HG02678 (cell line): ENCODE measurements at regions not wholly inside any gene's neighbourhood (a gene's known extent, or its start where the extent isn't known, plus 50 kb on each side); places are given as distances from the start of the nearest gene placed in this dataset.

Experiments used
- ATAC-seq: cut with Tn5 transposase; IDR thresholded peaks from one replicate; pipeline ENCODE4 v1.9.1; 2021; ENCODE audit warnings: mild to moderate bottlenecking, moderate library complexity; ENCODE audit not compliant: unreplicated experiment

DNA sequence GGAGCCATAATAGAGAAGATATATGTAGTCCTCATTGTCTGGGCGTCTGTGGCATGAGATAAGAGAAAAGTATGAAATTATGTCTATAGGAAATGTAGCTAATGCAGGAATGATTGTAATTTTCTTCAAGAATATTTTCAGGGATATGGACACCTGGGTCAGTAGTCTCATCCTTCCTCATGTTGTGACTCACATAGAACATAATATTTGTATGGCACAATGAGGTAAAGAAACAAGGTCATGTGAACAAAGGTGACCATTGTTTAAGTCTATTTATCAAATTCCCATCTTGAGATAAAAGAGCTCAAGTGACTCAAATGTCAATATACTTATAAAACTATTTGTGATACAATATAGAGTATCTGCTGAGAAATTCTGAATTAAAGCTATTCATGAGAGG lies 345.5 kb upstream of the ROBO1 start:
- ATAC-seq, result no peak

DNA sequence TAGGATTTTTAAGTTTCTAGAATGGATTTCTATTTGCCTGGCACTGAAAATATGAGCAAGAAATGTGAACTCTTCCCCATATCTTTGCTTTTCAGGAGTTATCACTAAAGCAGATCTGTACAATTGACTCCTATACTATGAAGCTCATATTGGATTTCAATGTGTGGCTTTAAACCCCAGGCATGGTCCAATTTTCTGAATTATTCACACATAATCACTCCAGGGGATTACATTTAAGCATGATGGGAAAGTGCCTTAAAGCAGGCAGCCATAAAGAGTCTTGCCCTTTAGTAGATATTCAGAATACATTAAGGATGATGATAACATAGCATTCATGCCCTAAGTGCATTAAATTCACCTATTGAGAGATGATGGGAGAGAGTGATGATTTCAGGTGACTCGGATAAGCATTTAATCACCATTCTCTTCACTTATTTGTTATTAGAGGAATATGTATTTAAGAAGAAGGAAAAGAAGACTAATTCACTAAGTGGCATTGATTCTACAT lies 331.8 kb upstream of the ROBO1 start:
- no peak for ATAC-seq

DNA sequence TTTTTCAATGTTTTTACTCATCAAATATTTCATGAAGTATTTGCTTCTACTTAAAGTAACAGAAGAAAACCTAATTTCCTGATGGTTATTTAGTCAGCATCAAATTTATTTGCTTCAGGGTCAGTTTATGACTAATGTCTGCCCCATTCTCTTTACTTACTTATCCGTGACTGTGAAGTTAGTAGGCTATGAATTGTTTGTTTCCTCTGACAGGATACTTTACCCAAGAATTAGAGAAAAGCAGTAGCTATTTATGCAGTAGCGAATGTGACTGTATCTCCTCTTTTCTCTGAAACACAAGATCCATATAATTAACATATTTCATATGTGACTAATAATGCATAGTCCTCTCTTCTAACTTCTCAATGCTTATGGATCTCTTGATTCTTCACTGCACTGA lies 329.9 kb upstream of the ROBO1 start:
- ATAC-seq, result no peak

DNA sequence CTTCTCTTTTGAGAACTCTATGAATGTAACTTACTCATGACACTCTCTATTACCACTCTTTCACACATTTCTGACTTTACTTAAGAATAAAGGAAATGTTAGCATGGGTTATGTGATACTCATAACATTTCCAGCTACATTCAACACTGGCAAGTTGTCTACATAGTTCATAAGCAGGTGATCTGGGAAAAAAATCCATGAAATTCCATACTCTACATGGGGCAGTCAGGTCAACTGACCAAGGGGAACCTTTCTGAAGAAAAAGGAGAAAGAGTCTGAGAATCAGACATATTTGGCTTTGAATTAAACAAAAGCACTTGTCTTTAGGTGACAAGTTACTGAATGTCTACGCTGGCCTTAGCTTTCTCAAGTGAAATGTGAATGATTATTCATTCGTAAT lies 329.1 kb upstream of the ROBO1 start:
- no peak for ATAC-seq

DNA sequence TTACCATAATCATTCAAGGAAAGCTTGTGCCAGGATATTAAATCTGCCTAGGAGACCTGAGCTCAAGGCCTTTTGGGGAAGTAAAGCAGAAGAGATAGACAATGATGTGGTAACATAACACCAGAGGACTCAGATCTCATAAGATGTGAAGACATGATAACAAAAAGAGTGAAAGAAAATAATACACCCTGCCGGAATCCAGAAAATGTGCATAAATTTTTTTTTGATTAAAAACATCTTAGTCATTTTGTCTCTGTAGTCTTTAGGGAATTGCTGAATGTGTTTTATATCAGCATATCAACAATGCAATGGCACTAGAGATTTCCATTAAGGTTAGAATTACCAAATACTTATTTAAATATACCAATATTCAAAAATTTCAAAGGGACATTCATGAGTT lies 326.8 kb upstream of the ROBO1 start:
- ATAC-seq, result no peak

DNA sequence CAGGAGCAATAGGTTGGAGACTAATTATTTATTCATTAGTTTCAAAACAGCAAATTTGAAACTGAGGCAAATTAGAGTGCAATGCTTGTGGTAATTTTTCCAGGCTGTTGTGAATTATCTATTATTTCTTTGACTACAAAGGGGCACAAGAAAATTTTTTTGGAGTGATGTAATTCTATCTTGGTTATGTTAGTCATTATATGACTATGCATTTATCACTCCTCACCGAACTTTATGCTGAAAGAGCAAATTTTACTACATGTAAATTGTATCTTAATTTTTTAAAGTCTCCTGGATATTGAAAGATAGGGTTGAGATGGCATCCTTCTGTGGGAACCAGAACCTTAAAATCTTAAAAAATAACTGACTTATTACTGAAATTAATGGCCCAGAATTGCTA lies 320.0 kb upstream of the ROBO1 start:
- ATAC-seq, result no peak

DNA sequence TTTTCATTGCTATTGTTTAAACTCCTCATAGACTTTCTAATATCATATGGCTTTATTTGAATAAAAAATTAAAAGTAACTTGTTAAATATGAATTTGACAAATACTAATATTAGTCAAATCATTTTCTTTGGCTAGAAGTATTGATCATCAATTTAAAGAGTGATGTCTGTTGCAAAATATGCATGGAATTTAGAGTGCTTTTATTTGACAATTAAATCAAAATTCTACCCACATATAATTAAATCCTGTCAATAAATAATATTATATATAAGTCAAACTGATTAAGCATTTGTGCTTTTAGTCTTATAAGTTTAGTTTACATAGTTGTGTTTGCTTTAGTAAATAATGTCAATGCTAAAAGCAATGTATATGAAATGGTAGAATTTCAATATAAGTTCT lies 318.6 kb upstream of the ROBO1 start:
- ATAC-seq, result no peak

DNA sequence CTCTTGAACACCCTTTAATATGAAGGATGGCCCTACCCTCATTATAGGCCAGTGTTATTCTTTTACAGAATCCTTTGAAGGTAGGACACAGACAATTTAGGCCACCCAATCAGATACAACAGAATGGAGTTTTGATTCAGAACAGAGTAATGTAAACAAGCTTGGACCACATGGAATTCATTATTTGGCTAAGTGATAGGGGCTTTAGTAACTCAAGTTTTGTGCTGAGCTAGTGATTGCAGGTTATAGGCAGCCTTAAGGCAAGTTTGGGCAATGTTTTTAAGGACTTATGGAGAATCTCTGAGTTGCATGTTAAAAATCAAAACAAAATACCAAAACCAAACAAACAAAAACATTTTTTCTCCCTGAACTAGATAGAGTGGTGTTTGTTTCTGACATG lies 312.1 kb upstream of the ROBO1 start:
- no peak for ATAC-seq

DNA sequence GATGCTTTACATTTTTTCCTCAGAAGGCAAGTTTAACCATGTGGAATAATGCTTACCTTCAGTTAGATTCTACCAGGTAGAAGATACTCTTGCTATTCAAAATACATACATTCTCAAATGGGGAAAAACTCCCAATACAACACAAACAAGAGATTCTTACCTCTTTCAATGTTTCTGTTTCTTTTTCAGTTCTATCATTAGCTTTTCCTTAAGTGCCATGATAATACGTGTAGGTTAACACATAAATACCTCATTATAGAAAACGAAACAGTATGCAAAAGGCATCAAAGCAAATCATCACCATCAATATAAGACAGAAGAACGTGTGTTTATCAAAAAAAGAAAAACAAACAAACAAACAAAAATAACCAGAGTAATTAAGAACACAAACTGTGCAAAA lies 300.7 kb upstream of the ROBO1 start:
- ATAC-seq, result no peak

DNA sequence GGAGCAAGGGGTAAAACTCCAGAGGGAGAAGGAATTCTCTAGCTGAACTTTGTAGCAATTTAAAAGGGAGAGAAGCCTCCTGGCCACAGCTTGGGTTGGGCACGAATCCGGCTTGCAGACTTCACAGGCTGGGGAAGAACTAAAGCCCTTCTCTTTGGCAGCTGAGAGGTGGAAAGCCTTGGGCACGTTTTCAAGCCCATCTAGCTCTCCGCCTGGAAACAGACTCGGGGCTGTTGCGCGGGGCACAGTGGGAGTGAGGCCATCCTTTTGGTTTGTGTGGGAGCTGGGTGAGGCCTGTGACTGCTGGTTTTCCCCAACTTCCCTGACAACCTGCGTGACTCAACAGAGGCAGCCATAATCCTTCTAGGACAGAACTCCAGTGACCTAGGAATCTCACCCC lies 295.7 kb upstream of the ROBO1 start:
- ATAC-seq, result no peak

DNA sequence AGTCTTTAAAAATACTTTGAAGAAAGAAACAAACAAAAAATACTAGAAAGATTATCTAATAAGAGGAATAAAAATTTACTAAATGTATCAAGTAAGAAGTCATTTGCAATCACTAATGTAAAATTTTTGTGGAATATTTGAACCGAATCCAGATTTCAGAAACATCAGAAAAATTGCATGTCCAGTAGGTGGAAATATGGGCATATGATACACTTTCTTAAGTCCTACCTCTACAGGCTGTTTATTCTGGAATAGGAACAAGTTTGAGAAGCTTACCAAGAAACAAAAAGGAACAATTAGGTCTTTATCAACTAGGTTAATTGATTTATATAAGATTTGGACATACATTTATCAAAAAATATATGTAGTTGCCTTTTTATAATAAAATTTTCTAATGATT lies 292.9 kb upstream of the ROBO1 start:
- ATAC-seq, result no peak

DNA sequence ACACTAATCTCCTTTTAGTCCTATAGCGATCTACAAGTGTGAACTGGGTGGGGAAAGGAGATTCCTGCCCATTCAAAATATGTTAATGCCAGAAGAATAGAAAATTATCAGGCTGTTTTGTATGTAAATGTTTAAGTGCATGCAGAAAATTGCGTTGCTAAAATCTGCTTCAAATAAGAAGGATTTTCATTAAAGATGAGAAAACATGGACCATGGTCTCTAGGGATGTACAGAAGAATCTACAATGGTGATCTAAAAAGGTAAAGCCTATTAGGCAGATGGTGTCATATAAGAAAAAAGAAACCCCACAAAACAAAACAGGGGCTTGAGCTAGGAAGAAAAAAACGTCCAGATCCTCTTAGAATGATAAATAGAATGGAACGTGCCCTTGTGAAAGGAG lies 287.5 kb upstream of the ROBO1 start:
- no peak for ATAC-seq

DNA sequence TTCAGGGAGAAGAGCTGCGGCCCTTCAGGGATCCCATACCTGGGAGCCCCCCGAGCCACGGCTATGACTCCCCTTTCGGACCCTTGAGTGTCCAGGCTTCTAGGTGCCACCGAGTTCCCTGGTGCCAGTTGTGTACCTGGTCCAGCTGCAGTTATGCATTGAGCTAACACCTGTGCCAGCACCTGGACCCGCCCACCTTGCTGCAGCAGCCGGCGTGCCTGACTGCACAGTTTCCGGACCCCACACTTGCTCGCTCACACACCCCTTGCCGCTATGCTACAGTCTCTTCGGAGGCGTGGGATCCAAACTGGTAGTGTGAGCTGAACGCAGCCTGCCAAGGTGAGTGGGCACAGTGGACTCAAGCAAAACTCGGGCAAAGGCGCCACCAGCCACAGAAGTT lies 284.5 kb upstream of the ROBO1 start:
- ATAC-seq, result no peak

DNA sequence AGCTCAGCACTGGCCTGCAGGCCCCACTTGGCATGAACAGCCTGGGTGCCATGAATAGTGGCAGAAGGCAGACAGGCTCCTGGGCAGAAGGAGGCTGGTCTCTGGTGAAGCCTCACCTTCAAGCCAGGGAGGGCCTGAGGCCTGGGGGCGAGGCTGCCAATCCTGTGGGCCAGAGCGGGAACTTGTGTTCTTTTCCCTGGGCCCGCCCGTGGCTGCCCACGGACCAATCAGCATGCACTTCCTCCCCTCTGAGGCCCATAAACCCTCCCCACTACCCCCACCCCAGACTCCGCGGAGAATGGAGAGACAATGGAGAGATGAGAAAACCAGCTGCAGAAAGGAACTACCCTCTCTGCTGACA lies 283.8 kb upstream of the ROBO1 start:
- ATAC-seq, result no peak

DNA sequence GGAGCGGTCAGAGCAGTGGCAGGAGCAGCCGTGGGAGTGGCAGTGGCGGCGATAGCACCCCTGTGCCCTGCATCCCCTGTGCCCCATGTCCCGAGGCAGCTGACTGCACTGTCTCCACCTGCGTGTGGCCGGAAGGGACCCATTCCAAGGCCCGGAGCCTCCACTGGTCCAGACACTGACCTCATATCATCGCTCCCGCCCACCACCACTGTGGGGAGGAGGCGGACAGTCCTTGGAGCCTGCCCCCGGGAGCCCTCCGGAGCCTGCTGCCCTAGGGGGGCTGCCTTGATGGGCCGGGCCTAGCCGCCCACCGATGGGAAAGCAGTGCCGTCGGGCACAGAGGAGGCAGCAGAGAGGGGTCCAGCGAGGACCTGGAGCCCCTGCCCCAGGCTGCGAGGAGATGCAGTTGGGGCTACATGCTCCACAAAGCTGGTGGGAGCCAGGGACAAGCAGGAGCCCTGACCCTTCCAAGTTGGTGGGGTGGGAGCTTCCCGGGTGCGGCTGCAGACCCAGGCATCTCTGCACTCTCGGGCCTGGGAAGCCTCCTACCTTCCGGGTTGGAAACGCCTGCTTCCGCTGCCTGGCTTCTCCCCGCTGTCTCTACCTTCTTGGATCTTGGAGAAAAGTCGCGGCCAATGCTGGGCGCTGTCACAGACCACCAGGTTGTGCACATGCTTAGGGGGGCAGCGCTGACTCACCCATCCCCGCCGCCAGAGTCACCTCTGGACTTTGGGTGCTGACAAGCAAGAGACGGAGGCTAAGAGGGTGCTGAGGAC lies 283.2 kb upstream of the ROBO1 start:
- no peak for ATAC-seq

DNA sequence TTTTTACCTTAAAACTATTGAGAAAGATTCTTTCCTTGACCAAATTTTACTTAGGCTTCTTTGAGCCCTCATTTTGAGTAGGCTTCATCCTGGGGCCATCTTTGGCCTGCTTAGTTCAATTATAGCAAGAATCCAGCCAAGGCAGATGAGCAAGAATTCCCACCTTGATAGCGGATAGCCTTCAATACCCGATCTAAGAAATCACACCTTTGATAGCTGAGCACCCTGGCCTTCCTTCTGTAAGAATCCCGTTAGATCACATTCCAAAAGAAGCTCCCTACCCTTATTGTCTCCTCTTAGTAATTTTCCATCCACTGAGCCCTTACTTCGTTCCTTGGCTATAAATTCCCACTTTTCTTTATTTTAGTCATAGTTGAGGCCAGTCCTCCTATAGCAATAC lies 275.4 kb upstream of the ROBO1 start:
- no peak for ATAC-seq

DNA sequence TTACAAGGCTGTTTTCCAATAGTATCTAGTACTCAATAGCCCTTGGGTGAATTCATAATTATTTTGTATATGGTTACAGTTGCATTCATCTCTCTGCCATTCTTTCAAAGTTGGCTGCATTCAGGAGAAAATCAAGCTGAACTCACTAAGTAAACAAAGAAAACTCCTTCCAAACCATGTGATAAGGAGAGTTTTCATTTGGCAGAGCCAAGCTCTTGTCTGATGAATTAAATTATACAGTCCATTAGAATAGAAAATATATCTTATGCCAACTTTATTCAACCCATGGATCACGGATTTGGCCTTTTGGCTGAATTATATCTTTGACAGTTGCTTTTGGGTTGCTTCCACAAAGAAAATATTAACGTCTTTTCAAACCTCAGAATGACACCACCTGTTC lies 272.3 kb upstream of the ROBO1 start:
- ATAC-seq, result no peak

DNA sequence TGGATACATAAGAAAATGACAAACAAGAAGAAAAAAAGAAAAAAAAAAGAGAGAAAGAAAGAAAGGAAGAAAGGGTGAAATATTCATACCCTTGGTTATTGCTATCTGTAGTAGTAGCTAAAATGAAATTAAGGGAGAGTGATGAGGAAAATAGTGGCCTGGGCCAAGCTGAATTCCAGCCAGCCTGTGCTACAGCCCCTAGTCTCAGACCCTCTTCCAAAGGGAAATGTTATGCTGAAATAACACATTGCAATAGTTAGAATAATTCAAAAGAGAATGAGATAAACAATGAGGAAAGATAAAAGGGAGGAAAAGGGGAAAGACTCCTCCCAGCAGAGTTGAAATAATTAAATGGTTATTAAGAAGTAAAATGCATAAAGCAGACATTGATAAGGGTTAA lies 268.4 kb upstream of the ROBO1 start:
- no peak for ATAC-seq

DNA sequence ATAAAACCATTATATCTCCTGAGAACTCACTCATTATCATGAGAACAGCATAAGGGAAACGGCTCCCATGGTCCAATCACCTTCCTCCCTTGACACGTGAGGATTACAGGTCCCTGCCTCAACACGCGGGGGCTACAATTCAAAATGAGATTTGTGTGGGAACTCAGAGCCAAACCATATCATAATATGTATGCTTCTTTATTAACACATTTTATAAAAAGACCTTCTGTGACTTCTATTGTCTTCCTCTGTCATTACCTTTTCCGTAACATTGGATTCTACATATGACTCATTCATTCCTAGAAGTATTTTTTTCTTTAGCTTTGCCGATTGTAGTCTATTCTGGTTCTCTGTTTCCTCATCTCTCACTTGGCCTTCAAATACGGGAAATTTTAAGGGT lies 267.2 kb upstream of the ROBO1 start:
- no peak for ATAC-seq

DNA sequence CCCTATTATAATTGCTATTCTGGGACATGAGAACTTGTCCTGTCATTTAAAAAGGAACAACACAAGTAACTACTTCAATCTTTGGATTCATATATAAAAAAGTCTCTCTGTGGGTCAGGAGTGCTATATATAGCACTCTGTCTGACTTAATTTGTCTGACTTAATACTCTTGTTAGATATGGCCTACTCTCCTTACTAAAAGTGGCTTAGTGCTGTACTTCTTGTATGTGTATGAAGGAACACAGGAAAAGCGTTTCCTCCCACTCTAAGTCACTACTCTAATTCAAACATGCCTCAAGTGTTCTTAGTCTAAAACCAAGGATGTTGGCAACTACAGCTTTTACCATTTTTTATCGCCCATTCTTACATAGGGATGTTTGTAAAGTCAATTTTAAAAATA lies 255.2 kb upstream of the ROBO1 start:
- no peak for ATAC-seq

DNA sequence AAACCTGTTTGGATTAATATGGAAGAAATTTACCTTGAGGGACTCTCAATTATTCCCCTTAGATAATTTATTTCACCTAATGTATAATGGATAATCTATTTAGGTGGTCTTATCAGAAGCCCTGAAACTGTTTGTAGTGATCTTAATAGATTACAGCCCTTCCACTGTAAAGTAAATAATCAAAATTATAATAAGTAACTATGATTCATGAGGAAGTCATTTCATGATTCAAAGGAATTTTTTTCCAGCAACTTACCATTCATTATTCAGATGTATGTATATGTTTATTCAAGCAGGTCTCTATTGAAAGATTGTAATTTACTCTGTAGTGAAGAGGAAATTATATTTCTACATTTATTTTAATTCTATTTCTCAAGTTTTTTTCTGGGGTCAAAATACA lies 250.6 kb upstream of the ROBO1 start:
- ATAC-seq, result no peak

DNA sequence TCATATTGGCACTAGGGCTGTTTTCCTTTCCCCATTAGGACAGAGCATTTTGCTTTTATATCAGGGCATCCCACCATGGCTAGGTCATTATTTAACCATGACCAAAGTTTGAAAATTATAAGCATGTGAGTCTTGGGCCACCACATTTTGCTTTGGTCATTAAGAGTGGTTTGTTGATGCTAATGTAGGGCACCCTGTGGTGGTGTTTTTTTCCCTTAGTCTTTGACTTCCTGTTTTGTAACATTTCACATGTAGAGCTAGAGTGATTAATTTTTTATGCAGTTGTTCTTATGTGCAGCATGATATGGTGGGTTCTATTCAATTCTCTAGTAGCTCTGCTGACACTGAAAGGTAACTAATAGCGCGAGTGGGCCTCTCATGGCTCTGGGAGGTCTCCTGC lies 249.6 kb upstream of the ROBO1 start:
- ATAC-seq, result no peak

DNA sequence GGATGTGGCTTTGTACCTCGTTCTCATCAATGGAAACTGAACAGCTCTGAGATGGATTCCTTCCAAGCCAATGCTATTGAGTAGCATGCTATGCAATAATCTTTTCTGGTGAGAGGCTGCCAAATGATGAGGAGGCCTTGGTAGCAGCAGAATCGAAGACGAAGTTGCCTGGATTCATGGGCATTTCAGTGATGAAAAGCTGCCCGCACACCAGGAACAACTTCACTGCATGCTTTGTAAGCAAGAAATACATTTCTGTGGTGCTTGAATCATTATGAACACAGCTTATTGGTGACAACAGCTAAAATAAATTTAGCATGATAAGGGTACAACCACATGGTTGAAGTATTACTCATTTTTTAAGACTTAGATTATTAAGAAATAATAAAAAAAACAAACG lies 246.8 kb upstream of the ROBO1 start:
- ATAC-seq, result no peak
